Keratinocyte (primary cell): ENCODE measurements at regions not wholly inside any gene's neighbourhood (a gene's known extent, or its start where the extent isn't known, plus 50 kb on each side); places are given as distances from the start of the nearest gene placed in this dataset.

Source experiments
- EZH2 ChIP-seq: IDR thresholded peaks from one replicate; pipeline ENCODE4 v1.6.1; 2012; ENCODE audit warnings: inconsistent platforms, mild to moderate bottlenecking, low read length, moderate library complexity
- TF ChIP-seq, protein P1 (sequence below), 3 experiments: IDR thresholded peaks in 1 of 3; conservative IDR thresholded peaks in 1 of 3; optimal IDR thresholded peaks in 1 of 3; 2 replicates in 2 of 3; 3 replicates in 1 of 3; pipeline versions ENCODE3 to v1.5.1; 2011; ENCODE audit warnings: low read length in 3 of 3, mild to moderate bottlenecking in 3 of 3, moderate library complexity in 2 of 3, control low read depth in 1 of 3, inconsistent platforms in 1 of 3; ENCODE audit not compliant: insufficient read depth in 2 of 3; ENCODE audit errors: extremely low read depth in 1 of 3

- TF ChIP-seq, protein P1, sequence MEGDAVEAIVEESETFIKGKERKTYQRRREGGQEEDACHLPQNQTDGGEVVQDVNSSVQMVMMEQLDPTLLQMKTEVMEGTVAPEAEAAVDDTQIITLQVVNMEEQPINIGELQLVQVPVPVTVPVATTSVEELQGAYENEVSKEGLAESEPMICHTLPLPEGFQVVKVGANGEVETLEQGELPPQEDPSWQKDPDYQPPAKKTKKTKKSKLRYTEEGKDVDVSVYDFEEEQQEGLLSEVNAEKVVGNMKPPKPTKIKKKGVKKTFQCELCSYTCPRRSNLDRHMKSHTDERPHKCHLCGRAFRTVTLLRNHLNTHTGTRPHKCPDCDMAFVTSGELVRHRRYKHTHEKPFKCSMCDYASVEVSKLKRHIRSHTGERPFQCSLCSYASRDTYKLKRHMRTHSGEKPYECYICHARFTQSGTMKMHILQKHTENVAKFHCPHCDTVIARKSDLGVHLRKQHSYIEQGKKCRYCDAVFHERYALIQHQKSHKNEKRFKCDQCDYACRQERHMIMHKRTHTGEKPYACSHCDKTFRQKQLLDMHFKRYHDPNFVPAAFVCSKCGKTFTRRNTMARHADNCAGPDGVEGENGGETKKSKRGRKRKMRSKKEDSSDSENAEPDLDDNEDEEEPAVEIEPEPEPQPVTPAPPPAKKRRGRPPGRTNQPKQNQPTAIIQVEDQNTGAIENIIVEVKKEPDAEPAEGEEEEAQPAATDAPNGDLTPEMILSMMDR (optimal IDR thresholded peaks at IDR 0.05 in 1 of 3, IDR thresholded peaks at IDR 0.05 in 1 of 3, conservative IDR thresholded peaks at IDR 0.05 in 1 of 3; ENCODE audit: extremely low read depth in 1 of 3, insufficient read depth in 2 of 3, low read length in 3 of 3), result no peak
- no peak for TF ChIP-seq EZH2
Observed at GRCh38 chr11:45383224-45383623, 97.1 kb upstream of the SYT13 start.
